Transverse colon (tissue), 4 donors: ENCODE measurements at regions not wholly inside any gene's neighbourhood (a gene's known extent, or its start where the extent isn't known, plus 50 kb on each side); places are given as distances from the start of the nearest gene placed in this dataset.
"Not testable (repeated sequence)": the region's sequence is repeated elsewhere in the genome, so short reads cannot be mapped to it uniquely, and the experiment has no call there.

Source experiments
- DNase-seq: peaks from one replicate; pipeline ENCODE4 v3.0.0-alpha.2; 2019
- H3K27ac ChIP-seq, 4 donors: fragments of 200-600 bp; sonication (generic); 2 replicates each; pipeline ENCODE4 v1.5.1; 2016 to 2018; ENCODE audit warnings: inconsistent platforms in 4 of 4
- H3K27me3 ChIP-seq: fragments of 200-600 bp; sonication (generic); 2 replicates; pipeline ENCODE4 v1.5.1; 2017; ENCODE audit warnings: inconsistent platforms
- H3K36me3 ChIP-seq, 4 donors: fragments of 200-600 bp; sonication (generic); 2 replicates each; pipeline ENCODE4 v1.5.1; 2017 to 2019; ENCODE audit warnings: inconsistent platforms in 4 of 4
- H3K4me1 ChIP-seq, 4 donors: fragments of 200-600 bp; sonication (generic); 2 replicates each; pipeline ENCODE4 v1.5.1; 2017 to 2020; ENCODE audit warnings: inconsistent platforms in 4 of 4
- H3K4me3 ChIP-seq, 4 donors: fragments of 200-600 bp; sonication (generic); 1 replicate in 1 of 4; 2 replicates in 3 of 4; pipeline versions ENCODE4 v1.5.1 to v1.6.1; 2017 to 2019; ENCODE audit warnings: inconsistent platforms in 4 of 4
- H3K9me3 ChIP-seq, 2 donors: fragments of 200-600 bp; sonication (generic); 2 replicates each; pipeline ENCODE4 v1.5.1; 2017 to 2019; ENCODE audit warnings: inconsistent platforms in 2 of 2
- CTCF ChIP-seq, 5 experiments: fragments of 200-600 bp in 3 of 5; fragments of 450-650 bp in 2 of 5; sonication (generic) in 3 of 5; IDR thresholded peaks; 1 replicate in 2 of 5; 2 replicates in 3 of 5; pipeline ENCODE4 v1.5.1; 2016 to 2017; ENCODE audit warnings: antibody characterized with exemption in 5 of 5, inconsistent platforms in 3 of 5, mild to moderate bottlenecking in 2 of 5, moderate library complexity in 1 of 5
- EP300 ChIP-seq: sonication (generic); formaldehyde crosslinking; IDR thresholded peaks from one replicate; pipeline ENCODE4 v1.6.1; 2017; ENCODE audit warnings: antibody characterized with exemption, low read depth
- POLR2A ChIP-seq: fragments of 450-650 bp; IDR thresholded peaks from one replicate; pipeline ENCODE4 v1.6.1; 2016; ENCODE audit warnings: antibody characterized with exemption, mild to moderate bottlenecking, moderate library complexity
- POLR2AphosphoS5 ChIP-seq, 3 donors: sonication (generic); formaldehyde crosslinking; IDR thresholded peaks; one replicate each; pipeline ENCODE4 v1.6.1; 2016; ENCODE audit warnings: antibody characterized with exemption in 3 of 3
- WGBS, 2 donors: methylation state at CpG; one replicate each; pipeline ENCODE4 v1.1.5; 2018; ENCODE audit warnings: low coverage in 1 of 2; 5-methylcytosine and 5-hydroxymethylcytosine counted together
- in situ Hi-C, 4 donors: fragments of 200-750 bp; cut with MboI; loops; one replicate each; pipeline versions ENCODE4 v1.15.0 to v1.15.1; 2017; ENCODE audit warnings: low sequenced_read_pairs in 3 of 4, low pct_ligation_motif_present in 1 of 4, low pct_unique_long_range_greater_than_20kb in 1 of 4
- intact Hi-C: fragments of 100-400 bp; cut with DNase I; formaldehyde crosslinking; loops from one replicate; pipeline ENCODE4 v1.15.1; 2023; ENCODE audit warnings: low total_unique reads

GRCh38 chr6:141953072-141953471 is 179.7 kb upstream of the GJE1 start:
- H3K27me3 ChIP-seq = no peaks in the 10 kb centered on the region
- intact Hi-C loops (no loop called here), in situ Hi-C loops (no loop called here)
- H3K4me3 ChIP-seq = no peak overlapping the region
- H3K9me3 ChIP-seq = peaks cover 5% of the 10 kb centered on the region in 2 donors
- H3K36me3 ChIP-seq = no peaks in the 10 kb centered on the region
- H3K4me1 ChIP-seq = no peaks in the 10 kb centered on the region
- no peak overlapping the region for H3K27ac ChIP-seq
- TF ChIP-seq POLR2A (no peak), CTCF (IDR thresholded peaks at IDR 0.05) (no peak), EP300 (no peak), POLR2AphosphoS5 (IDR thresholded peaks at IDR 0.05) (no peak)
- no peak for DNase-seq

GRCh38 chr6:141946502-141946901 is 186.2 kb upstream of the GJE1 start:
- no peaks in the 10 kb centered on the region for H3K36me3 ChIP-seq
- no peaks in the 10 kb centered on the region for H3K4me1 ChIP-seq
- DNase-seq = no peak
- intact Hi-C loops (no loop called here), in situ Hi-C loops (no loop called here)
- no peak overlapping the region for H3K27ac ChIP-seq
- H3K9me3 ChIP-seq = peaks cover 5 to 10% of the 10 kb centered on the region in 2 donors
- no peaks in the 10 kb centered on the region for H3K27me3 ChIP-seq
- 25 to 55% methylated on average over 2 of the region's 2 CpGs for WGBS, 2 donors
- no peak for TF ChIP-seq CTCF (IDR thresholded peaks at IDR 0.05)
- TF ChIP-seq POLR2AphosphoS5 (IDR thresholded peaks at IDR 0.05) = no peak
- no peak for TF ChIP-seq POLR2A
- TF ChIP-seq EP300 = no peak
- H3K4me3 ChIP-seq = no peak overlapping the region

GRCh38 chr6:141938664-141939063 is 194.1 kb upstream of the GJE1 start:
- Histone ChIP-seq H3K27ac (no peak overlapping the region), H3K9me3 (peaks cover under 1 to 5% of the 10 kb centered on the region in 2 donors), H3K27me3 (no peaks in the 10 kb centered on the region), H3K4me1 (no peaks in the 10 kb centered on the region), H3K36me3 (no peaks in the 10 kb centered on the region), H3K4me3 (no peak overlapping the region)
- 77% methylated on average over 1 of the region's 1 CpG; no CpG with 5 or more reads in 1 of the 2 donors for WGBS, 2 donors
- intact Hi-C loops (no loop called here), in situ Hi-C loops (no loop called here)
- TF ChIP-seq POLR2A (no peak), EP300 (no peak), POLR2AphosphoS5 (IDR thresholded peaks at IDR 0.05) (no peak), CTCF (IDR thresholded peaks at IDR 0.05) (no peak)
- DNase-seq = no peak

- in situ Hi-C loops (no loop called here), intact Hi-C loops (no loop called here)
- Histone ChIP-seq H3K27me3 (no peaks in the 10 kb centered on the region), H3K36me3 (no peaks in the 10 kb centered on the region), H3K9me3 (no peaks in the 10 kb centered on the region), H3K4me3 (no peak overlapping the region), H3K4me1 (no peaks in the 10 kb centered on the region), H3K27ac (no peak overlapping the region)
- DNase-seq = no peak
- no peak for TF ChIP-seq CTCF (IDR thresholded peaks at IDR 0.05)
- no peak for TF ChIP-seq POLR2AphosphoS5 (IDR thresholded peaks at IDR 0.05)
- no peak for TF ChIP-seq EP300
- no peak for TF ChIP-seq POLR2A
- 57 to 75% methylated on average over 3 of the region's 3 CpGs for WGBS, 2 donors
These were observed 200.0 kb upstream of the GJE1 start for GRCh38 chr6:141932685-141933084.

GRCh38 chr6:141926200-141926900 is 206.4 kb upstream of the GJE1 start:
- H3K9me3 ChIP-seq, DNase-seq, H3K27ac ChIP-seq, H3K4me3 ChIP-seq, in situ Hi-C loops, H3K4me1 ChIP-seq, H3K36me3 ChIP-seq, H3K27me3 ChIP-seq, intact Hi-C loops: not testable (repeated sequence)
- WGBS, 2 donors = 58 to 62% methylated on average over 4 of the region's 7 CpGs
